ENCODE measurements at regions not wholly inside any gene's neighbourhood (a gene's known extent, or its start where the extent isn't known, plus 50 kb on each side); places are given as distances from the start of the nearest gene placed in this dataset.

DNA sequence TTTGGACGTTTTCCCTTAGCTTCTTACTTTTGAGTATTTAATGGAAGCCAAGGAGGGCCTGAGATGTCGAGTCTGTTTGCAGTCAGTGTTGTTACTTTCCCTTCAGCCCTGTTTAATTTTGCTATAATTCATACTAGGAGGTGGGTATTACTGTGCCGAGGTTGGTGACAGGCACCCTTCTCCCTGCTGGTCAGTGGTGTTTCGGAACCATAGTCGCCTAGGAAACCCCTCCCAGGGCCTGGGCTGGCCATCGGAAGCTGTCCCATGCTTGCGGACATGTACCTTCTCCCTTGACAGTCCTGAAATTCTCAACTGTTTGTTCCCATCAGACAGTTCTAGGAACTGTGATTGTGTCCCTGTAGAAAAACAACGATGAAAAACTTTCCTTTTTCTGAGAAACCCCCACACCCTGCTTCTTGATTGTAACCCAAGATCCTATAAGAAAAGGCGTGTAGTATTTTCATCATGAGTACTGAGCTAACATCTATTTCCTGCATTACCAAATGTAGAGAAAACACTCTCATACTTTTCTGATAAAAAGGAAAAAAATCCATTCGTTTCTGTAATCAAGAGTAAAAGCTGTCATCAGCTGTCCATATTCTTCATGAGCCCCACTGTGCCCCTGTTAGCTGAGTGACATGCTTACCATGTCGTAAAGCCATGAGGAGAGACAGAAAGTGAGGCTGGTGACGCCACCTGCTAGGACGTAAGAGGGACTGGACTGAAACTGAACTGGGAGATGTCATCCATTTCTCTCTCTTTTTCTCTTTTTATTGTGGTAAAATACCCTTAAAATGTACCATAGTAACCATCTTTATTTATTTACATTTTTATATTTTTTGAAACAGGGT lies 424.7 kb upstream of the AMELY start:
- ATAC-seq (ENCODE audit: low read depth): no peak
- TF ChIP-seq EZH2 (IDR thresholded peaks at IDR 0.05; ENCODE audit: borderline replicate concordance, insufficient read depth, low read depth, low read length, poor library complexity, severe bottlenecking): no peak
- no peak for TF ChIP-seq CTCF (IDR thresholded peaks at IDR 0.05)
- no peak overlapping the region for H3K4me2 ChIP-seq (replicated peaks; ENCODE audit: low read depth, low read length, poor library complexity, severe bottlenecking)
- H3K36me3 ChIP-seq (replicated peaks in 1 of 2; ENCODE audit: control extremely low read depth in 1 of 2, control insufficient read depth in 1 of 2, extremely low read depth in 1 of 2, insufficient read depth in 2 of 2, low read length in 1 of 2): peaks cover 0 to 5% of the 10 kb centered on the region in 2 experiments
- ChIA-PET POLR2A (no interaction called here), CTCF (no interaction called here)
- H2AFZ ChIP-seq (ENCODE audit: insufficient read depth, low read depth, low read length, poor library complexity, severe bottlenecking): no peak overlapping the region
- peaks cover 0 to 18% of the 10 kb centered on the region in 2 donors for H3K4me1 ChIP-seq (ENCODE audit: control insufficient read depth in 2 of 2, insufficient read depth in 2 of 2, low read length in 2 of 2)
- H3K27ac ChIP-seq (ENCODE audit: low read length in 2 of 2): no peak overlapping the region
- H3K27me3 ChIP-seq (replicated peaks in 1 of 4; ENCODE audit: control extremely low read depth in 1 of 4, control insufficient read depth in 3 of 4, insufficient read depth in 4 of 4, low read length in 3 of 4): no peaks in the 10 kb centered on the region
- no peak for DNase-seq
- H4K20me1 ChIP-seq (ENCODE audit: control insufficient read depth, insufficient read depth, low read length, poor library complexity, severe bottlenecking): no peaks in the 10 kb centered on the region
- no peaks in the 10 kb centered on the region for H3K79me2 ChIP-seq (ENCODE audit: control insufficient read depth, insufficient read depth, low read length)
- 100% methylated on average over 3 of the region's 13 CpGs for WGBS (ENCODE audit: insufficient coverage)
- H3K9me3 ChIP-seq (ENCODE audit: control extremely low read depth in 1 of 3, control insufficient read depth in 2 of 3, insufficient read depth in 1 of 3, low read length in 2 of 3): no peaks in the 10 kb centered on the region
- Mint-ChIP-seq H3K4me3 (no peak overlapping the region), H3K4me1 (peaks cover 18% of the 10 kb centered on the region), H3K27ac (no peak overlapping the region), H3K9me3 (ENCODE audit: insufficient read depth) (no peaks in the 10 kb centered on the region), H3K27me3 (no peaks in the 10 kb centered on the region)
- no peak overlapping the region for H3K4me3 ChIP-seq (ENCODE audit: control extremely low read depth in 1 of 5, extremely low read depth in 1 of 5, insufficient read depth in 1 of 5, low read depth in 2 of 5, low read length in 4 of 5)
- intact Hi-C loops (cut with micrococcal nuclease): no loop called here
- no peak overlapping the region for H3K9ac ChIP-seq (ENCODE audit: low read length)

- no peak for DNase-seq
Observed at GRCh38 chrY:7334449-7334848, 422.9 kb upstream of the AMELY start.

More at GRCh38 chrY:7334449-7334848, 422.9 kb upstream of the AMELY start:
- TF ChIP-seq CTCF (IDR thresholded peaks at IDR 0.05): no peak
- TF ChIP-seq EZH2 (IDR thresholded peaks at IDR 0.05; ENCODE audit: borderline replicate concordance, insufficient read depth, low read depth, low read length, poor library complexity, severe bottlenecking): no peak
- no peak overlapping the region for H2AFZ ChIP-seq (ENCODE audit: insufficient read depth, low read depth, low read length, poor library complexity, severe bottlenecking)
- ChIA-PET CTCF (no interaction called here), POLR2A (no interaction called here)
- intact Hi-C loops (cut with micrococcal nuclease): no loop called here
- peaks cover 0 to 11% of the 10 kb centered on the region in 2 experiments for H3K36me3 ChIP-seq (replicated peaks in 1 of 2; ENCODE audit: control extremely low read depth in 1 of 2, control insufficient read depth in 1 of 2, extremely low read depth in 1 of 2, insufficient read depth in 2 of 2, low read length in 1 of 2)
- no peak overlapping the region for H3K9ac ChIP-seq (ENCODE audit: low read length)
- no peaks in the 10 kb centered on the region for H3K9me3 Mint-ChIP-seq (ENCODE audit: insufficient read depth)
- no peaks in the 10 kb centered on the region for H3K27me3 ChIP-seq (replicated peaks in 1 of 4; ENCODE audit: control extremely low read depth in 1 of 4, control insufficient read depth in 3 of 4, insufficient read depth in 4 of 4, low read length in 3 of 4)
- no peaks in the 10 kb centered on the region for H3K79me2 ChIP-seq (ENCODE audit: control insufficient read depth, insufficient read depth, low read length)
- no CpG with 5 or more reads among the region's 1 CpG for WGBS (ENCODE audit: insufficient coverage)
- no peak overlapping the region for H3K4me3 ChIP-seq (ENCODE audit: control extremely low read depth in 1 of 5, extremely low read depth in 1 of 5, insufficient read depth in 1 of 5, low read depth in 2 of 5, low read length in 4 of 5)
- no peaks in the 10 kb centered on the region for H3K27me3 Mint-ChIP-seq
- H3K4me3 Mint-ChIP-seq: no peak overlapping the region
- H3K9me3 ChIP-seq (ENCODE audit: control extremely low read depth in 1 of 3, control insufficient read depth in 2 of 3, insufficient read depth in 1 of 3, low read length in 2 of 3): no peaks in the 10 kb centered on the region
- ATAC-seq (ENCODE audit: low read depth): no peak
- H4K20me1 ChIP-seq (ENCODE audit: control insufficient read depth, insufficient read depth, low read length, poor library complexity, severe bottlenecking): no peaks in the 10 kb centered on the region
- peaks cover 9% of the 10 kb centered on the region for H3K4me1 Mint-ChIP-seq
- H3K4me1 ChIP-seq (ENCODE audit: control insufficient read depth in 2 of 2, insufficient read depth in 2 of 2, low read length in 2 of 2): peaks cover 0 to 7% of the 10 kb centered on the region in 2 donors
- H3K4me2 ChIP-seq (replicated peaks; ENCODE audit: low read depth, low read length, poor library complexity, severe bottlenecking): no peak overlapping the region
- H3K27ac ChIP-seq (ENCODE audit: low read length in 2 of 2): no peak overlapping the region
- H3K27ac Mint-ChIP-seq: no peak overlapping the region

Data from B cell (primary cell).